ENCODE measurements at regions not wholly inside any gene's neighbourhood (a gene's known extent, or its start where the extent isn't known, plus 50 kb on each side); places are given as distances from the start of the nearest gene placed in this dataset.

GRCh38 chr19:28332351-28332750 lies 880.6 kb downstream of the UQCRFS1 start:
- H3K4me3 ChIP-seq: no peak overlapping the region
- H3K9me3 ChIP-seq: no peaks in the 10 kb centered on the region
- no peak overlapping the region for H3K27ac ChIP-seq
- TF ChIP-seq POLR2A (IDR thresholded peaks at IDR 0.05) (no peak), CTCF (IDR thresholded peaks at IDR 0.05) (no peak), POLR2AphosphoS5 (IDR thresholded peaks at IDR 0.05; ENCODE audit: insufficient read depth in 1 of 2, low read depth in 1 of 2) (no peak)
- H3K36me3 ChIP-seq: no peaks in the 10 kb centered on the region
- H3K27me3 ChIP-seq: no peaks in the 10 kb centered on the region
- H3K4me1 ChIP-seq: no peaks in the 10 kb centered on the region
- peak in 1 of 2 donors; percentile 20 for DNase-seq (ENCODE audit: extremely low spot score in 2 of 2)
- intact Hi-C loops (cut with DNase I): no loop called here

- H3K4me1 ChIP-seq: no peaks in the 10 kb centered on the region
- H3K9me3 ChIP-seq: no peaks in the 10 kb centered on the region
- no peaks in the 10 kb centered on the region for H3K36me3 ChIP-seq
- no peaks in the 10 kb centered on the region for H3K27me3 ChIP-seq
- peak in 1 of 2 donors; percentile 69 for DNase-seq (ENCODE audit: extremely low spot score in 2 of 2)
- intact Hi-C loops (cut with DNase I): no loop called here
- H3K27ac ChIP-seq: no peak overlapping the region
- no peak overlapping the region for H3K4me3 ChIP-seq
- TF ChIP-seq CTCF (IDR thresholded peaks at IDR 0.05): no peak
Observed at GRCh38 chr19:28331596-28331995, 881.4 kb downstream of the UQCRFS1 start.

GRCh38 chr19:28330831-28331230 lies 882.1 kb downstream of the UQCRFS1 start:
- peak in 1 of 2 donors; percentile 27 for DNase-seq (ENCODE audit: extremely low spot score in 2 of 2)
- Histone ChIP-seq H3K4me1 (no peaks in the 10 kb centered on the region), H3K27me3 (no peaks in the 10 kb centered on the region), H3K27ac (no peak overlapping the region), H3K36me3 (no peaks in the 10 kb centered on the region), H3K9me3 (no peaks in the 10 kb centered on the region), H3K4me3 (no peak overlapping the region)
- intact Hi-C loops (cut with DNase I): no loop called here
- TF ChIP-seq POLR2AphosphoS5 (IDR thresholded peaks at IDR 0.05; ENCODE audit: insufficient read depth in 1 of 2, low read depth in 1 of 2) (no peak), POLR2A (IDR thresholded peaks at IDR 0.05) (no peak)

- Histone ChIP-seq H3K36me3 (no peaks in the 10 kb centered on the region), H3K4me1 (no peaks in the 10 kb centered on the region), H3K27me3 (no peaks in the 10 kb centered on the region), H3K27ac (no peak overlapping the region), H3K4me3 (no peak overlapping the region), H3K9me3 (no peaks in the 10 kb centered on the region)
- DNase-seq (ENCODE audit: extremely low spot score in 2 of 2): peak in 1 of 2 donors; percentile 52
- TF ChIP-seq POLR2AphosphoS5 (IDR thresholded peaks at IDR 0.05; ENCODE audit: insufficient read depth in 1 of 2, low read depth in 1 of 2) (no peak), POLR2A (IDR thresholded peaks at IDR 0.05) (no peak), CTCF (IDR thresholded peaks at IDR 0.05) (no peak)
- intact Hi-C loops (cut with DNase I): no loop called here
Observed at GRCh38 chr19:28329429-28329828, 883.5 kb downstream of the UQCRFS1 start.

- DNase-seq (ENCODE audit: extremely low spot score in 2 of 2): no peak
- Histone ChIP-seq H3K9me3 (no peaks in the 10 kb centered on the region), H3K36me3 (no peaks in the 10 kb centered on the region), H3K4me1 (no peaks in the 10 kb centered on the region), H3K27ac (no peak overlapping the region), H3K4me3 (no peak overlapping the region), H3K27me3 (no peaks in the 10 kb centered on the region)
- TF ChIP-seq POLR2AphosphoS5 (IDR thresholded peaks at IDR 0.05; ENCODE audit: insufficient read depth in 1 of 2, low read depth in 1 of 2) (no peak), POLR2A (IDR thresholded peaks at IDR 0.05) (no peak), CTCF (IDR thresholded peaks at IDR 0.05) (no peak)
- intact Hi-C loops (cut with DNase I): no loop called here
Observed at GRCh38 chr19:28327905-28328304, 885.0 kb downstream of the UQCRFS1 start.

GRCh38 chr19:28326746-28327145 lies 886.2 kb downstream of the UQCRFS1 start:
- H3K4me3 ChIP-seq: no peak overlapping the region
- no peak for TF ChIP-seq CTCF (IDR thresholded peaks at IDR 0.05)
- no peak for TF ChIP-seq POLR2AphosphoS5 (IDR thresholded peaks at IDR 0.05; ENCODE audit: insufficient read depth in 1 of 2, low read depth in 1 of 2)
- no peaks in the 10 kb centered on the region for H3K27me3 ChIP-seq
- intact Hi-C loops (cut with DNase I): no loop called here
- no peak for DNase-seq (ENCODE audit: extremely low spot score in 2 of 2)
- no peak overlapping the region for H3K27ac ChIP-seq
- no peaks in the 10 kb centered on the region for H3K4me1 ChIP-seq
- H3K9me3 ChIP-seq: no peaks in the 10 kb centered on the region
- no peaks in the 10 kb centered on the region for H3K36me3 ChIP-seq

All from vagina (tissue), 2 donors.